ENCODE measurements at regions not wholly inside any gene's neighbourhood (a gene's known extent, or its start where the extent isn't known, plus 50 kb on each side); places are given as distances from the start of the nearest gene placed in this dataset.

DNA sequence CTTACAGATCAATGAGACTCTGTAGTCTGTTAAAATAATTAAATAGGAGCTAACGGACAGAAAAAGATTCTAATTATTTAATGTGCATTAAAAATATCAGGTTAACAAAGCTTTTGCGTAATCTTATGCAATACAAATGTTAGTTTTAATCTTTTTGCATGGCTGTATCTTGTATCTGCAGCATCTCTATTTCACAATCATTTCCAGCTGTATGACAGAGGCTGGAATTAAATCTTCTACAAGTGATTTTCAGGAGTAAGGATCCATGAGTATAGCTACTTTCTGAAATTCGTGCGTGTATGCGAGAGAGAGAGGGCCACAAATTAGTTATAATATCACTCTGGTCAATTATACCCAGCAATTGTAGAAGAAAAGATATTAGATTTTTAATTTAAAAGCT is 1446.8 kb downstream of the NCAM2 start:
- no peak for DNase-seq

DNA sequence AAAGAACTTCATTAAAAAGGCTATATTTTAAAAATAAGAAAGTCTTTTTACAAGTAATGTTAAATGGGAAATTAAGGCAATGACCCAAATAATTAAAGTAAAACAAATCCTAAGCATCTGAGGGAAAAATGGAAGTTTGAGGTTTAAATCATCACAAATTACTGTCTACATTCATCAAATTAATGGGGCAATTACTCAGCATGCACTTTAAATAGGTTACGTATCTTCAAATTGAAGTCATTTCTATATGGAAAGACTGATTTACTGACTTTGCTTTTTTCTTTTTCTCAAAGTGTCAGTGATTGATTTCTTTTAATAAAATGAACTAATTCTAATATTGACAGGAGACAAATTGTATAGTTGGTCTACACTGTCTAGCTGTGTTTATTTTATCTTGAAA is 1452.3 kb downstream of the NCAM2 start:
- DNase-seq, result no peak

DNA sequence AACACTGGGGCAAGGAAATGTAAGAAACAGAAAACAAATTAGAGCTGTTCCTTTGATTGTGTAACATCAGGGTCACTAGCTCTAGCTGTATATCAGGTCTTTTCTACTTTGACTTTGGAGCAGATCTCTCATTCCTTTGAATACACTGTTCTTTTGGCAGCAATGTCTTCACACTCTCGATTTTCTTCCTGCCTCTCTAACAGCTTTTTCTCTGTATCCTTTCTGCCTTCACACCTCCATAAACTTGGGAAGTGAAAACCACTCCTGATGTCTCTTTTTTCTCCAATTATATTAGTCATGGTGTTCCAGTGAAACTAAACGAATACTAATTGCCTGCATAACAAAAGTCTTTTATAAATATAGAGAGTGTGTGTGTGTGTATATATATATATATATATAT is 1458.0 kb downstream of the NCAM2 start:
- DNase-seq, result no peak

DNA sequence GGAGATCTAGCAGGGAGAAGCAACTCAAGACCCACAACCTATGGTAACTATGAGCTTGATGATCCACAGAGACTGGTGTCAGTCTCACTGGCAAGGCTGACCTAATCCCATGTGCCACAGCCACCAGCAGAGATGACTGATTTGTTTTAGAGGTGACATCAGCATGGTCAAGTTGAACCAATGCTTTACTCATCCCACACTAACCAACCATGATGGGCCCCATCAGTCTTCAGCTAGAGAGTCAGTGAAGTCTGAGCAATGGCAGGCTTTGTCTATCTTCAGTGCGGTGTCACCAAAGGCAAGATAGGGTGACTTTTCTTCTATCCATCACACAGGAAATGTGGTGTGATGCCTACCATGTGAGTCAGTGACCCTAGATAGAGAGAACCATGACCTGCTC is 1470.7 kb downstream of the NCAM2 start:
- DNase-seq, result no peak

DNA sequence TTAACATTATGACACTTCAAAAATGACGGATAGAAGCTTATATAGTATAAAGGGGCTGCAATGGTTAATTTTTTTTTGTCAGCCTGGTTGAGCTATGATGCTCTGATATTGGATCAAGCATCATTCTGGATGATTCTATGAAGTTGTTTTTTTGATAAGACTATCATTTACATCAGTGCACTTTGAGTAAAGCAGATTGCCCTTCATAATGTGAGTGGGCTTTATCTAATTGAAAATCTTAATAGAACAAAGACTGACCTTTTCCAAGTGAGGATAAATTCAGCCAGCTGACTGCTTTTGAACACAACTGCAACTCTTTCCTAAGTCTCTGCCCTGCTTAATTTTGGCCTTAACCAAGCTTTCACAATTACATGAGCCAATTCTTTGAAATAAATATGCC is 1476.2 kb downstream of the NCAM2 start:
- DNase-seq, result no peak

DNA sequence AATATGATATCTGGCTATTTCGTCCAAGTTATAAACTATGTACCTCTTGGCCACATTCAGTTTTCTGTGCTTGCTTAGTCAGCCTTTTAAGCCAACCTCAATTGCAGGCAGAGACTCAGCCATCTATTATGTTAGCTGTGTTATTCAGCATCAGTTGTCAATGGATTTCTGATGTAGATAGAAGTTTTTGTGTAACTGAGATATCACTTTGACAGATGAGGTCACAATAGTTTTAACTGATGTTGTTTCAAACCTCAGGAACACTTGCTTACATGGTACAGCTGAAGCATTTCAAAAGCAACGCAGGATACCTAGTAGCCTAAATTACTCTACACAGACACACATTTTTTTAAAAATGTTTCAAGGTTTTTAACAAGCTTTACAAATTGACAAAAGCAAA is 1478.0 kb downstream of the NCAM2 start:
- DNase-seq, result no peak

DNA sequence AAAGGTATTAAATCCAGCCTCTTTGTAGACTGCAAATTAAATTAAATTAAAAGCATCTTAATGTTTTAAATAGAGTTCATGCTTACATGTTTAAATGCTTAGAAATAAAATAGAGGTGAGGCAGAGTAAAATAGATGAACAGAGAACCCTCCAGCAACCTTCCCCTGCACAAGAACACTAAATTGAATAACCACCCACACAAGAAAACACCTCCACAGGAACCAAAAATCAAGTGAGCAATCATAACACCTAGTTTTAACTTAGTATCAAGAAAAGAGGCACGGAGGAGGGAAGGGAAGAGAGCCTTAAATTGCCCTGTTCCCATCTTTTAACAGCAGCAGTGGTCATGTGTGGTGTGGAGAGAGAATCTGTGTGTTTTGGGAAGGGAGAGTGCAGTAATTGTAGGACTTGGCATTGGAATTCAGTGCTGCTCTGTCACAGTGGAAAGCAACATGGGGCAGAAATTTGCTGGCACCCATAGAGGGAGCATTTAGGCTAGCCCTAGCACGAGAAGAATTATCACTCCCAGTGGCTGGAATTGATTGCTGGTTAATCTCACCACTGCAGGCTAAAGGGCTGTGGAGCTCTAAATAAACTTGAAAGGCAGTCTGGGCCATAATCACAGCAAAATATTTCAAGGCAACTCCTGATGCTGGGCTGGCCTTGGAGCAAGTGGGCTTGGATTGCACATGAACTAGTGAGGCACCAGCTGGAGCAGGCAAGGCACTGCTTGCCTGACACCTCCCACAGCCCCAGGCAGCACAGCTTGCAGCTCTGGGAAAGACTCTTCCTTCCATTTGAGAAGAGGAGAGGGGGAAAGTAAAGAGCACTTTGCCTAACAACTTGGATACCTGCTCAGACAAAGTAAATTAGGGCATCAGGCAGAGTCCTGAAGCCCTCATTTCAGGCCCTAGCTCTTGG is 1478.8 kb downstream of the NCAM2 start:
- DNase-seq, result no peak

DNA sequence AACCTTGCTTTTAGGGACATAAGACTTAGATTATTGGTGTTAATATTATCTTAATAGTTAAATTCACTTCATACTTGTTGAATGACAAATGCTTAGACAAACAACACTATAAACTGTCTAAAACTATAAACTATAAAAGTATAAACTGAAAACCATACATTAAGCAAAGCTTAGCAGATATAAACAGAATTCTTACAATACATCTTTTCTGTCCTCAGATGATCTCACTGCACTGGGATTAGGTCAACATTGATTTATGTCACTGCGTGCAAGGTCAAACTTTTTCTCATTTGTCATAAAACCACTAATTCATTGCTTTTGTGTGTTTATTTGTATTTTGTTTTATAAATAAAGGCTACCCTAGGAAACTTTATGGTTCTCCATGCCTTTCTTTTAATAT is 1491.8 kb downstream of the NCAM2 start:
- no peak for DNase-seq

DNA sequence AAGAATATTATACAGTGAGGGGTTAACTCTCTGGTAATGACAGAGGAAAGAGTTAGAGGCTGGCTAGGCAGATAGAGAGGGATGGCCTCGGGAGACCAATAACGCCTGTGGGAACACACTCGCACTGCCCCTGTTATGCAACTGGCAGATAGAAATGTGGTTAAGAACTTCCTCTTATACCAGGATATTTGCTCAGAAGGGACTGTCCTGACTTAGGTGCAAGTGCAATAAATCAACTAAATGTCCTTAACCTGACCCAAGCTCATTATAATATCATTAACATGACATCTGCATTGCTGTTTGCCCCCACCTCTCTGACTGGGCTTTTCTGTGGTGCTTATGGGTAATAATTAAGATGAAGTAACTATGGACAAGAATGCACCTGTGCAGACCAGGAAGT is 1518.0 kb downstream of the NCAM2 start:
- no peak for DNase-seq

DNA sequence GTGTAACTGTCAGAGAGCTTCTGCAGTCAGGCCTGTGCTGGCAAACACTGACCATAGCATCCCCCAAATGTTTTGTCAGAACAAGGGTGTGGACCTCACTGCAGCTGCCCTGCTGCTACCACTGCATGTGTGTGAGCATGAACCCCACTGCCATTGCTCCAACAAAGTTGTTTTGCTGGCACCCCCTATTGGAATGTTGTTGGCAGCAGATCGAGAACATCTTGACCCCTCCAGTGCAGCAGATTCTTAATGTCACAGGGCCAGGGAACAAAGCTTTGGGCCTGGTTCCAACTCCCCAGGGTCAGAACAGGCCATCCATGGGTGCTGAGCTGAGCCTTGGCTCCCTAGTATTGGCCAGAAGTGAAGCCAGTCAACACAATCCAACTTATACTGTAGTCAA is 1537.4 kb downstream of the NCAM2 start:
- no peak for DNase-seq

DNA sequence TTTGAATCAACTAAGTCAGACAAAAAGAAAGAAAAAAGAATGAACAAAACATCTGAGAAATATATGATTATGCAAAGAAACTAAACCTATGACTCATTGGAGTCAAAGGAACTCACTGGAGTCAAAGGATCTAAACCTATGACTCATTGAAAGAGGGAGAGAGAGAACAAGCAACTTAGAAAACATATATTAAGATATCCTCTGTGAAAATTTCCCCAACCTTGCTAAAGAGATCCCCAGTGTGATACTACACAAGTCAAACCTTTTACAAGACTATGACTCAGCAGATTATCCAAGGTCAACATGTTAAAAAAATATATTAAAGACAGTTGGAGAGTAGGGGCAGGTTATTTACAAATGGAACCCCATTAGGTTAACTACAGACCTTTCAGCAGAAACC is 1538.3 kb downstream of the NCAM2 start:
- DNase-seq, result no peak

DNA sequence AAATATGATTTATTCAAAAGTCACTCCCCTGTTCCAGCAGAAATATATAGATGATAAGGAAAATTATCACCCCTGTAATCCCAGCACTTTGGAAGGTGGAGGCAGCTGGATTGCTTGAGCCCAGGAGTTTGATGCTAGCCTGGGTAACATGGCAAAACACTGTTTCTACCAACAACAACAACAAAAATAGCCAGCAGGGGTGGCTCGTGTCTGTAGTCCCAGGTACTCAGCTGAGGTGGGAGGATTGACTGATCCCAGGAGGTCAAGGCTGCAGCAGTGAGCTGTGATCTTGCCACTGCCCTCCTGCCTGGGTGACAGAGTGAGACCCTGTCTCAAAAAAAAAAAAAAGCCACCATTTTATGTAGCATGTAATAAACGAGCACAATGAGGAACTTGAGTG is 1546.5 kb downstream of the NCAM2 start:
- no peak for DNase-seq

DNA sequence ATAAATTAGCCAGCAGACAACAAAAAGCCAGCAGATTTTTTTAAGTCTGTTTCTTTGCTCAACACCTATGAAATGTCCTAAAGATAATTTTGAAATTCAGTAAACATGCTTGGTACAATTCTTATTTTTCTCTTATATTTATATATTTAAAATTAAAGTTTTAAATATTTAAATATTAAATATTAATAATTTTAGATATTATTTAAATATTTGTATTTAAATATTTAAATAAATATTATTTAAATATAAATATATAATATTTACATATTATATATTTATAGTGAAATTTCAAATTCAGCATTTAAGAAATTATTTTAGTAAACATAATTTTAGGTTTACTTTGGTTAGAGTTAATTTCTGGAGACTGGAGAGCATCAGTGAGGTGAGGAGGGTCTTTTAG is 1554.2 kb downstream of the NCAM2 start:
- no peak for DNase-seq

DNA sequence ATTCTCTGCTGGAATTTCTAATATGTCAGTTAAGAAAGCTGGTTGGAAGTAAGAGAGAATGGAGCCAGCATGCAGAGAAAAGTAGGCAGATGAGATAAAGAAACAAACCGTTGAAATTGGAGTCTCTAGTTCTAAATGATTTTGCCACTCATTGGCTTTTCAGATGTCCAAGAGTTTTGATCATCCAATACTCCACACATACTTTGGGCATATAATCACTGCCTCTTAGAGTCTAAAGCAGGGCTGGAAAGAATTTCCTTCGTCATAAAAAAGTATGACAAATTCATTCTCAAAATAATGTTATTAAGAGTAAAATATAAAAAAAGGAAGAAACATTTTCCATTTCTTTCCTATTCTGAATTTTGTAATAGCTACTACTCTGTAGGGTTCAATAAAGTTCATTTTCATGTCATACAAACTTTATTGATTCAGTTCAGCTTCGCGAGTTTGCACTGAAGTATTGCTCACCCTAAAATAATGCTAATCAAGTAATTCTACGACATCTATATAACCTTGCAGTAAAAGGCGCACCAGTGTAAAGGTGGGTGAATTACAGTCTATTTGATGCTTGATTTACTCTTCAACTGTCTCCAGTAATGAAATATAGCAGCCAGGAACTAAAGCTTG is 1556.6 kb downstream of the NCAM2 start:
- no peak for DNase-seq

DNA sequence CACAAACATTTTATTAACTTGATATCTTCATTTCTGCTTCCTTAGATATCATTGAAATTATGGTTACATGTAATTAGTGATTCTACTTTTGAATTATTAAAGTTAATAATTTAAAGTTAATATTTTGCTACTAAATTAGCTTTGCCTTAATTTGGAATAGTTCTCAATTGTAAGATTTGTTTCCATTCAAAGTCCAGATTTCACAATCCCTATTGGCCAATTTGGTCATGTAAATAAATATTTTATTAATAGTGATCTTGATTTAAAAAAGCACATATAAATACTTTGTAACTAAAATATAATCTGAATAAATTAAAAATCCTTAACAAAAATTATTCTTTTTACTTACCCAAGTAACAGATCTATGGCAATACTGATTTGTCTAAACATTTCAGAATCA is 1558.6 kb downstream of the NCAM2 start:
- DNase-seq, result no peak

DNA sequence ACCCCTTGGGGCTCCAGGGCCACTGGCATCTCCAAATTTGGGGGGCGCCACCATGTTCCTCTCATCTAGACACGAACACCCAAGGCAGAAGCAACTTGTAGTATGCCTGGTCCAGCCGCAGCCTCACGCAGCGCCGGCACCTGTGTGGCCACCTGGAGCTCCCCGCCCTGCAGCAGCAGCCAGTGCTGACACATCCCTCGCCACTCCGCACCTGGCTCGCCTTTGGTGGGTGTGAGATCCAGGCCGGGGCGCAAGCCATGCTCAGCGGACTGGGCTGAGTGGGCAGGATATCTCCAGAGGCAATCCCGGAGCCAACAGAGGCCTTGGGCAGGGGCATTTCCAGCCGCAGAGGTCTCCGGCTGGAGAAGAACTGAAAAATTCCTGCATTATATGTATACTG is 1563.7 kb downstream of the NCAM2 start:
- DNase-seq, result no peak

DNA sequence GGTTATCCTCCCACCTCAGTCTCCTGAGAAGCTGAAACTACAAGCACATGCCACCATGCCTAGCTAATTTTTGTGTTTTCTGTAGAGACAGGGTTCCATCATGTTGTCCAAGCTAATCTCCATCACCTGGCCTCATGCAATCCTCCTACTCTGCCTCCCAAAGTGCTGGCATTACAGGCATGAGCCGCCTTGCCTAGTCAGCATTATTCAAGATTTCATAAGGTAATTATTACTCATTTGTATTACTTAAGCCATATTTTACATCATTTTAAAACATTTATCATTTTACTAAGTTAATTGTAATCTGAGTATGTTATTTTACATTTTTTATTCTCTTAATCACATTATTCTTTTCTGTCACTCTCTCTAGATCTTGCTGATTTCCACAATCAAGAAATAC is 1575.6 kb downstream of the NCAM2 start:
- no peak for DNase-seq

DNA sequence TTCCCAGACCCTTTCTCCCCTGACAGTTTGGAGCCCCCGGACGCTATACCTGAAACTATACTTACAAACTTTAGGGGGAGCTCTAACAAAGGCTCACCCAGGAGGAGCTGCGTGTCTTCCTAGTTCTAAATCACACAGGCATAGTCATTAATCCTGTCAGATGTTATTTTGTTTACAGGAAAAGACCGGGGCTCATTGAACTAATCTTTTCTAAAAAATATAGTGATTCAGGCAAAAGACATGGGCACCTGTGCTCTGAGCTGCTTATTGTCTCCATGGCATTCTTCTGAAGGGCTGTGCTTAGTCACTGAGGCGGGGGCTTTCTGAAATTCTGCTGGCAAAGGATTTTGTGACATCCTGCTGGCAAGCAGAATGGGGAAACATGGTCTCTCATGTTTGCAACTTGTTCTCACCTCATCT is 1577.0 kb downstream of the NCAM2 start:
- no peak for DNase-seq

DNA sequence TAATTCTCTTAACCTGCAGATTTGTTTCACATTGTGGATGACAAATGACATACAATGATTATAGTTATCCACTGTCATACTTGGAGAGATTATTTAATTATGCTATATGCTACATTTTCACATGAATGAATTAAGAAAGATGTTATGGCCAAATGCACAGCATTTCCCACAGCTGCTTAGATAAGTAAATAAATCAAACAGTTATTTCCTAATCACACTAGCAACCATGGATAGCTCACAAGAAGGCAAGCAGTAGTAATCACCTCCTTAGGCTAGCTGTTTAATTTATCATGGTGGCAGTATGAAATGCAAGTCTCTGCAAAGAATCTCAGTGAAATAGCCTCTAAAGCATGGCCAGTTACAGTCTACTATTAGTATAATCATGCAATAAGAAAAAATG is 1581.5 kb downstream of the NCAM2 start:
- no peak for DNase-seq

DNA sequence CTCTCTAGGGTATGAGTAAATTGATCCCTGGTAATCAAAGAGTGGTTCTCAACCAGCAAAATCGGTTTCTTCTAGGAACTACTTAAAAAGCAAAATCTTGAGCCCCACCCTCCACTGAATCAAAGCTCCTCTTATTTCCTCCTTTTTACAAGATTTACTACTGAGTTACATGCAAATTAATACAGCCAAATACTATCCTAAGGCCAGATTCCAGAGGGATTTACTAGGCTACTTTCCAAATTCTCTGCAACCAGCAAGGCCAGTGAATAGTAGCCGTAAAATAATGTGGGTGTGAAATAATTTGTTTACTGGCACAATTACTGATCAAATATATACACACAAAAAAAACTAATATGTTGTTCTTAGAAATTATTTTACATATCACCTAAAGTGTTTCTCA is 1583.8 kb downstream of the NCAM2 start:
- no peak for DNase-seq

DNA sequence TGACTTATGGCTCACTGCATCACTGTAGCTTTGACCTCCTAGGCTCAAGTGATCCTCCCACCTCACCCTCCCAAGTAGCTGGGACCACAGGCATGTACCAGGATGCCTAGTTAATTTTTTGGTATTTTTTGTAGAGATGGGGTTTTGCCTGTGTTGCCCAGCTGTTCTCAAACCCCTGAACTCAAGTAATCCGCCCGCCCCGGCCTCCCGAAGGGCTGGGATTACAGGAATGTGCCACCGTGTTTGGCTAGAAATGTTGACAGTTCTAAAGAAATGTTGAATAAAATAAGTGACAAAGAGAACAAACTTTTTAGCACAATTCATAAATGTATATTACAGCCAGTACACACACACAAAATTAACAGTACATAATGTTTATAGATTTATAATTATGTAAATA is 1586.1 kb downstream of the NCAM2 start:
- DNase-seq, result no peak

DNA sequence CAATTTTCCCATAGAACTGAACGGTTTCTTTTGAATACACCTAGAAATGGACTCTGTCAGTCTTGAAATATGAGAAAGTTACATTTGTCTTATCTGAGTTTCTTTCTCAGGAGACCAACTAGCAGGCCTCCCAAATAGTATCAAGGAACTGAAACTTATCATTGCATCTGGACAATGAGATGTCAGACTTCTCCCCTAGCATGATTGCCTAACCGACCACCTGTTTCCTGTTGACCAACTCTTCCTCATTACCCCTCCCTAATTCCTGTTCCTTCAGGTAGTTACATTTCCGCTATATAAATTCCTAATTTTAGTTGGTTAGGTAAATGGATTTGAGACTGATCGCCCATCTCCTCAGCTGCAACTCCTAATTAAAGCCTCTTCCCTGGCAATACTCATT is 1587.3 kb downstream of the NCAM2 start:
- DNase-seq, result no peak

DNA sequence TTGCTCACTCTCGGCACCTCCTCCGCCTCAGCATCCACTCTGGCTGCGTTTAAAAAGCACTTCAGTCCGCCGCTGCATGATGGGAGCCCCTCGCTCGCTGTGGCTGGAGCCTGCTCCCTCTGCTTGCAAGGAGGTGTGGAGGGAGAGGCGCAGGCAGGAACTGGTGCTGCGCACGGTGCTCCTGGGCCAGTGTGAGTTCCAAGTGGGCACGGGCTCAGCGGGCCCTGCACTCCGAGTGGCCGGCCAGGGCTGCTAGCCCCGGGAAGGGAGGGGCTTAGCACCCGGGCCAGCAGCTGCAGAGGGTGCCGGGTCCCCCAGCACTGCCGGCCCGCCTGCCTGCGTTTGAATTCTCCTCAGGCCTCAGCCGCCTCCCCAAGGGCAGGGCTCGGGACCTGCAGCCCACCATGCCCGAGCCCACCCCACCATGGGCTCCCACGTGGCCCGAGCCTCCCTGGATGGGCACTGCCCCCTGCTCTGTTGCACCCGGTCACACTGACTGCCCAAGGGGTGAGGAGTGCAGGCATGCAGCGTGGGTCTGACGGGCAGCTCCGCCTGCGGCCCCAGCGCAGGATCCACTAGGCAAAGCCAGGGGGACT is 1599.5 kb downstream of the NCAM2 start:
- no peak for DNase-seq

DNA sequence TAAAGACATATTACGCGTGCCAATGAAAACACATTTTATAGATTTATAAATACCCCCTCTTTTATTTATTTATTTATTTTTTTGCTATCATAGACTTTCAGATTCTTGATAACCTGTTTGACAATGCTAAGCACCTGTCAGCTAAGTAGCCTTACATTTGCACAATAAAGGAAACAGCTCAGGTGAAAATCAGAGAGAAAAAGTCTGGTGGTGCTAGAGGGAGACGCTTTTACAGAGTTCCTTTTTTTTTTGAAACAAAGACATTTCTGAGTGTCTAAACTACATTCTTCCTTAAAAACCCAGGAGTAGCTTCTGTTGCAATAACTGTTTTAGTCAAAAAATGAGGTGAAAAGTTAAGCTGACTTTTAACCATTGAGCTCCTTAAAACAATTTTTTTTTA is 1611.6 kb downstream of the NCAM2 start:
- no peak for DNase-seq

Measured in DMS153 (cell line).